Gastroesophageal sphincter (tissue), 4 donors: ENCODE measurements at regions not wholly inside any gene's neighbourhood (a gene's known extent, or its start where the extent isn't known, plus 50 kb on each side); places are given as distances from the start of the nearest gene placed in this dataset.

Experiments
- ATAC-seq: fragments of 150-250 bp; one replicate; pipeline ENCODE4 v1.9.1; 2016; ENCODE audit warnings: mild to moderate bottlenecking, moderate library complexity
- H3K27ac ChIP-seq, 4 donors: fragments of 200-600 bp; sonication (generic) in 3 of 4; 1 replicate in 3 of 4; 2 replicates in 1 of 4; pipeline ENCODE4 v1.5.1; 2016 to 2019
- H3K27me3 ChIP-seq: fragments of 200-600 bp; sonication (generic); one replicate; pipeline ENCODE4 v1.5.1; 2019
- H3K36me3 ChIP-seq, 2 donors: fragments of 200-600 bp; sonication (generic); one replicate each; pipeline ENCODE4 v1.5.1; 2019; ENCODE audit warnings: control low read depth in 1 of 2
- H3K4me1 ChIP-seq, 3 donors: fragments of 200-600 bp; sonication (generic); 1 replicate in 2 of 3; 2 replicates in 1 of 3; pipeline ENCODE4 v1.5.1; 2016 to 2019; ENCODE audit warnings: control low read depth in 2 of 3
- H3K4me3 ChIP-seq, 2 donors: fragments of 200-600 bp; sonication (generic); one replicate each; pipeline ENCODE4 v1.5.1; 2019; ENCODE audit warnings: mild to moderate bottlenecking in 1 of 2, moderate library complexity in 1 of 2
- H3K9me3 ChIP-seq, 3 donors: fragments of 200-600 bp; sonication (generic); one replicate each; pipeline ENCODE4 v1.5.1; 2017 to 2019; ENCODE audit warnings: control low read depth in 2 of 3
- EP300 ChIP-seq: sonication (generic); formaldehyde crosslinking; IDR thresholded peaks from one replicate; pipeline ENCODE4 v1.6.1; 2017; ENCODE audit warnings: antibody characterized with exemption, mild to moderate bottlenecking
- POLR2A ChIP-seq, 2 donors: fragments of 450-650 bp; IDR thresholded peaks; one replicate each; pipeline ENCODE4 v1.6.1; 2017; ENCODE audit warnings: antibody characterized with exemption in 2 of 2, mild to moderate bottlenecking in 2 of 2, moderate library complexity in 1 of 2
- POLR2AphosphoS5 ChIP-seq: sonication (generic); formaldehyde crosslinking; IDR thresholded peaks from one replicate; pipeline ENCODE4 v1.6.1; 2017; ENCODE audit warnings: antibody characterized with exemption
- WGBS, 2 donors: methylation state at CpG; one replicate each; pipeline ENCODE4 v1.1.5; 2018; ENCODE audit warnings: low coverage in 1 of 2; 5-methylcytosine and 5-hydroxymethylcytosine counted together
- TF ChIP-seq, protein P1 (sequence below), 4 experiments: fragments of 200-600 bp in 2 of 4; fragments of 450-650 bp in 2 of 4; sonication (generic) in 1 of 4; IDR thresholded peaks; one replicate each; pipeline ENCODE4 v1.5.1; 2017 to 2019; ENCODE audit warnings: antibody characterized with exemption in 4 of 4, mild to moderate bottlenecking in 2 of 4, moderate library complexity in 2 of 4

GRCh38 chr1:106289265-106289928 is 767.1 kb upstream of the PRMT6 start:
- no peak for ATAC-seq

GRCh38 chr1:106290805-106291501 is 765.5 kb upstream of the PRMT6 start:
- TF ChIP-seq, protein P1, sequence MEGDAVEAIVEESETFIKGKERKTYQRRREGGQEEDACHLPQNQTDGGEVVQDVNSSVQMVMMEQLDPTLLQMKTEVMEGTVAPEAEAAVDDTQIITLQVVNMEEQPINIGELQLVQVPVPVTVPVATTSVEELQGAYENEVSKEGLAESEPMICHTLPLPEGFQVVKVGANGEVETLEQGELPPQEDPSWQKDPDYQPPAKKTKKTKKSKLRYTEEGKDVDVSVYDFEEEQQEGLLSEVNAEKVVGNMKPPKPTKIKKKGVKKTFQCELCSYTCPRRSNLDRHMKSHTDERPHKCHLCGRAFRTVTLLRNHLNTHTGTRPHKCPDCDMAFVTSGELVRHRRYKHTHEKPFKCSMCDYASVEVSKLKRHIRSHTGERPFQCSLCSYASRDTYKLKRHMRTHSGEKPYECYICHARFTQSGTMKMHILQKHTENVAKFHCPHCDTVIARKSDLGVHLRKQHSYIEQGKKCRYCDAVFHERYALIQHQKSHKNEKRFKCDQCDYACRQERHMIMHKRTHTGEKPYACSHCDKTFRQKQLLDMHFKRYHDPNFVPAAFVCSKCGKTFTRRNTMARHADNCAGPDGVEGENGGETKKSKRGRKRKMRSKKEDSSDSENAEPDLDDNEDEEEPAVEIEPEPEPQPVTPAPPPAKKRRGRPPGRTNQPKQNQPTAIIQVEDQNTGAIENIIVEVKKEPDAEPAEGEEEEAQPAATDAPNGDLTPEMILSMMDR (IDR thresholded peaks at IDR 0.05), result no peak
- TF ChIP-seq POLR2AphosphoS5, result peak; percentile 16
- Histone ChIP-seq H3K9me3 (no peaks in the 10 kb centered on the region), H3K4me3 (no peak overlapping the region), H3K36me3 (no peaks in the 10 kb centered on the region), H3K4me1 (no peaks in the 10 kb centered on the region), H3K27ac (no peak overlapping the region), H3K27me3 (no peaks in the 10 kb centered on the region)
- WGBS, 2 donors, result 36 to 37% methylated on average over 10 to 12 of the region's 13 CpGs
- no peak for ATAC-seq

More at GRCh38 chr1:106289265-106289928, 767.1 kb upstream of the PRMT6 start:
- Histone ChIP-seq H3K4me1 (no peaks in the 10 kb centered on the region), H3K27ac (no peak overlapping the region), H3K9me3 (no peaks in the 10 kb centered on the region), H3K4me3 (no peak overlapping the region), H3K36me3 (no peaks in the 10 kb centered on the region), H3K27me3 (no peaks in the 10 kb centered on the region)
- WGBS, 2 donors, result 87 to 100% methylated on average over 3 of the region's 3 CpGs
- TF ChIP-seq POLR2A (IDR thresholded peaks at IDR 0.05) (no peak), POLR2AphosphoS5 (no peak), EP300 (no peak)
- TF ChIP-seq, protein P1 (IDR thresholded peaks at IDR 0.05), result no peak

- 68 to 73% methylated on average over 4 of the region's 4 CpGs for WGBS, 2 donors
- no peaks in the 10 kb centered on the region for H3K9me3 ChIP-seq
- H3K36me3 ChIP-seq, result no peaks in the 10 kb centered on the region
- H3K27ac ChIP-seq, result no peak overlapping the region
- no peaks in the 10 kb centered on the region for H3K4me1 ChIP-seq
- H3K4me3 ChIP-seq, result no peak overlapping the region
- H3K27me3 ChIP-seq, result no peaks in the 10 kb centered on the region
- no peak for ATAC-seq
- TF ChIP-seq POLR2A (IDR thresholded peaks at IDR 0.05) (no peak), EP300 (no peak), POLR2AphosphoS5 (no peak)
- TF ChIP-seq, protein P1 (IDR thresholded peaks at IDR 0.05), result no peak
These were observed 764.3 kb upstream of the PRMT6 start for GRCh38 chr1:106292130-106292529.

- no peaks in the 10 kb centered on the region for H3K4me1 ChIP-seq
- WGBS, 2 donors, result 91 to 100% methylated on average over 1 of the region's 1 CpG
- TF ChIP-seq POLR2AphosphoS5 (no peak), EP300 (no peak), POLR2A (IDR thresholded peaks at IDR 0.05) (no peak)
- TF ChIP-seq, protein P1 (IDR thresholded peaks at IDR 0.05), result no peak
- H3K9me3 ChIP-seq, result no peaks in the 10 kb centered on the region
- H3K4me3 ChIP-seq, result no peak overlapping the region
- H3K36me3 ChIP-seq, result no peaks in the 10 kb centered on the region
- no peaks in the 10 kb centered on the region for H3K27me3 ChIP-seq
- no peak for ATAC-seq
- H3K27ac ChIP-seq, result no peak overlapping the region
These were observed 760.0 kb upstream of the PRMT6 start for GRCh38 chr1:106296431-106296830.

GRCh38 chr1:106304106-106304505 is 752.4 kb upstream of the PRMT6 start:
- H3K27me3 ChIP-seq, result no peaks in the 10 kb centered on the region
- ATAC-seq, result no peak
- no peak overlapping the region for H3K4me3 ChIP-seq
- TF ChIP-seq POLR2A (IDR thresholded peaks at IDR 0.05) (no peak), POLR2AphosphoS5 (no peak), EP300 (no peak)
- TF ChIP-seq, protein P1 (IDR thresholded peaks at IDR 0.05), result no peak
- no peaks in the 10 kb centered on the region for H3K4me1 ChIP-seq
- H3K27ac ChIP-seq, result no peak overlapping the region
- H3K9me3 ChIP-seq, result peaks cover 0 to 18% (median 0%) of the 10 kb centered on the region in 3 donors
- no peaks in the 10 kb centered on the region for H3K36me3 ChIP-seq
- 38 to 39% methylated on average over 3 of the region's 3 CpGs for WGBS, 2 donors
